ENCODE measurements at regions not wholly inside any gene's neighbourhood (a gene's known extent, or its start where the extent isn't known, plus 50 kb on each side); places are given as distances from the start of the nearest gene placed in this dataset.

DNA sequence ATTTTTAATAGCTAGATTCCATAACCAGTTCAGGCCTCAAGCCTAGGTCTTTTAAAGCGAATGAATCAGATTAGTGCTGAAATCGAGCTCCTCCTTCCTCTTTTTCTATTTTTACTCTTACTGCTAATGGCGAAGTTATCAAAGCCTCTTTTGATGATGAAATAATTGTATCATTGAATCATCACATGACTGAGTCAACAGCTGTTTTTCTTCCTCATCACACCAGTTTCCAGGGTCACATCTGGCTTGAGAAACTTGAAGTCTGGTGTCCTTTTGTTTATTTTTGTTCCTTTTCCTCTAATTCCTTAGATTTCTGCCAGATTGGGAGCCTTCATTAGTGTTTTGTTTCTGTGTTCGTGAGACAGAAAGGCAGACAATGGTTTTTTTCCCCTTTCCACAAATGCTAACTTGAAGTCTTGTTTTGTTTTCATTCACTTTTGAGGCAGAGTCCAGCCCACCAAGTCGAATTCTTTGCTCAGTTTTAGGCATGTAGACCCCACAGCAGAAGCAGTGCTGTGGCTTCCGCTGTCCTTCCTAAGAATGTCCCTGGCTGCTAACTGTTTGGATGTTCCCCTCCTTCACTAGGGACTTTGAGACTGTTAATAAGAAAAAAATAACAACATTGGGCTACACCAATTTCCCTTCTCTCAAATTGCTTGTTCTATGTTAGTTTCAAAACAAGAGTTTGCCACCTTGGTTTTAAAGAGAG, 51.9 kb upstream of the FMOD start:
- TF ChIP-seq FOXK2 (IDR thresholded peaks at IDR 0.05): no peak
- TF ChIP-seq CTBP1 (IDR thresholded peaks at IDR 0.05; ENCODE audit: borderline replicate concordance): no peak
- TF ChIP-seq LEF1 (IDR thresholded peaks at IDR 0.05; ENCODE audit: borderline replicate concordance): no peak
- TF ChIP-seq SP1 (IDR thresholded peaks at IDR 0.05): no peak
- TF ChIP-seq ARNT (IDR thresholded peaks at IDR 0.05): no peak
- TF ChIP-seq, protein P1, sequence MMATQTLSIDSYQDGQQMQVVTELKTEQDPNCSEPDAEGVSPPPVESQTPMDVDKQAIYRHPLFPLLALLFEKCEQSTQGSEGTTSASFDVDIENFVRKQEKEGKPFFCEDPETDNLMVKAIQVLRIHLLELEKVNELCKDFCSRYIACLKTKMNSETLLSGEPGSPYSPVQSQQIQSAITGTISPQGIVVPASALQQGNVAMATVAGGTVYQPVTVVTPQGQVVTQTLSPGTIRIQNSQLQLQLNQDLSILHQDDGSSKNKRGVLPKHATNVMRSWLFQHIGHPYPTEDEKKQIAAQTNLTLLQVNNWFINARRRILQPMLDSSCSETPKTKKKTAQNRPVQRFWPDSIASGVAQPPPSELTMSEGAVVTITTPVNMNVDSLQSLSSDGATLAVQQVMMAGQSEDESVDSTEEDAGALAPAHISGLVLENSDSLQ (IDR thresholded peaks at IDR 0.05): no peak
- no peak for TF ChIP-seq NFRKB (IDR thresholded peaks at IDR 0.05)
- no peak for TF ChIP-seq BHLHE40 (IDR thresholded peaks at IDR 0.05; ENCODE audit: borderline replicate concordance)
